HUDEP-2 (cell line): ENCODE measurements at regions not wholly inside any gene's neighbourhood (a gene's known extent, or its start where the extent isn't known, plus 50 kb on each side); places are given as distances from the start of the nearest gene placed in this dataset.

Source experiments
- DNase-seq, 76 experiments: peaks; one replicate each; lab custom pipeline; 2025; ENCODE audit not compliant: unreplicated experiment in 76 of 76; lab: John Stamatoyannopoulos, UW

DNA sequence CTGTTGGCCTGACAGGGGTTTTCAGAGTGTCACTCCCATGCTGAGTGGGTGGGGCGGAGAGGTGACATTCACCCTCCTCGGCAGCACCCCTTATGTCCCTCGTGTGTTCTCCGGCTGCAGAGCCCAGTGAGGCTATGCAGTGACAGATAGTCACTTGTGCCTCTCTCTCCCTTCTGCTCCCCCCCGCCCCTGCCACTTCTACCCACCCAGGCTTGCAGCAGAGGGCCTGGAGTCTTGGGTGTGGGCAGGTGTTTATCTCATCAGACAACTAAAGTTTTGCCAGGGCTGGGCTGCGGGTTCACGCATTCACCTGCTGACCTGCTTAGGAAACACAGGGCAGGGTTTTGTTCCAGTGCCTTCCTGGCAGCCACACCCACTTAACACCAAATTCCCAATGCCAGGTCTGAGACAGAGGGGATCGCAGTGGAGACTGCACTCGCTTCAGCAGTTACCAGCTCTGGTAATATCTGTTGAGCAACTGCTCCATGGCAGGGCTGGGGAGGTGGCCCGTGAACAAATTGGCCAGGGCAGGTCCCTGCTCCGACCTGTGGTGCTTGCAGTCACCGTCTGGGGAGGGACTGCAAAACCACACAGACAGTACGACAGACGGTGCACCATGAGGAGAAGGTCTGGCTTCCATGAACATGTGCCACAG, 50.5 kb upstream of the ADA2 start:
- no peak for DNase-seq

DNA sequence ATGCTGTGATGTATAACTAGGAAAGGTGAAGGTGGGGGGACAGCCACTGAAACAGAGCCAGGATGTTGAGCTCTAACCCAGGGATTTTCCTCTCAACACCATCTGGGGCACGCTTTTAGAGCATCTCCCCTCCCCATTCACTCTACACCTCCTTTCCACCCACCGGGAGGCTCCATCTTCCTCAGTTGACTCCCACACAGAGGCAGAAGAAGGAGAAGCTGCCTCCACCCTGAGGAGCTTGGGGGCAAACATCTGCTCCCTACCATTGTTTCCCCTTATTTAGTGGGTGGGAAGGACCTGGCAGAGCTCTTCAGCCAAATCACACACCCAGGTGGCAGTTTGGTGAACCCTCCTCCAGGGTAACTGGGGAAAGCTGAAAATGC, 50.0 kb upstream of the ADA2 start:
- DNase-seq = no peak
